ENCODE measurements at regions not wholly inside any gene's neighbourhood (a gene's known extent, or its start where the extent isn't known, plus 50 kb on each side); places are given as distances from the start of the nearest gene placed in this dataset.
"Not testable (repeated sequence)": the region's sequence is repeated elsewhere in the genome, so short reads cannot be mapped to it uniquely, and the experiment has no call there.

DNA sequence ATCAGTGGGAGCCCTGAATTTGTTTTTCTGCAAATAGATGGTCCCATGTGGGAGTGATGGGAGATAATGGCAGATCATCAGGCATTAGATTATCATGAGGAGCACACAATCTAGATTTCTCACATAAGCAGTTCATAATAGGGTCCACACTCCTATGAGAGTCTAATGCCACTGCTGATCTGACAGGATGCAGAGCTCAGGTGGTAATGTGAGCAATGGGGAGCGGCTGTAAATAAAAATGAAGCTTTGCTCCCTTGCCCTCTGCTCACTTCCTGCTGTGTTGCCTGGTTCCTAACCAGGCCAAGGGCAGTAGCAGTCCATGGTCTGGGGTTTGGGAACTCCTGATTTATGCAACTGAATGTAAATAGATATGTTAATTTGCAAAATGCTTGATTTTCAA is 538.6 kb downstream of the TRAM1L1 start:
- Mint-ChIP-seq H3K36me3 (ENCODE audit: low read depth) (no peaks in the 10 kb centered on the region), H3K4me3 (no peak overlapping the region), H3K27ac (no peak overlapping the region), H3K9me3 (peaks cover 3% of the 10 kb centered on the region), H3K27me3 (no peaks in the 10 kb centered on the region), H3K4me1 (ENCODE audit: low read depth) (no peaks in the 10 kb centered on the region)
- intact Hi-C loops (cut with micrococcal nuclease) = no loop called here
- POLR2A ChIA-PET = no interaction called here
- ATAC-seq (no peak), DNase-seq (no peak)
- TF ChIP-seq, protein P1, sequence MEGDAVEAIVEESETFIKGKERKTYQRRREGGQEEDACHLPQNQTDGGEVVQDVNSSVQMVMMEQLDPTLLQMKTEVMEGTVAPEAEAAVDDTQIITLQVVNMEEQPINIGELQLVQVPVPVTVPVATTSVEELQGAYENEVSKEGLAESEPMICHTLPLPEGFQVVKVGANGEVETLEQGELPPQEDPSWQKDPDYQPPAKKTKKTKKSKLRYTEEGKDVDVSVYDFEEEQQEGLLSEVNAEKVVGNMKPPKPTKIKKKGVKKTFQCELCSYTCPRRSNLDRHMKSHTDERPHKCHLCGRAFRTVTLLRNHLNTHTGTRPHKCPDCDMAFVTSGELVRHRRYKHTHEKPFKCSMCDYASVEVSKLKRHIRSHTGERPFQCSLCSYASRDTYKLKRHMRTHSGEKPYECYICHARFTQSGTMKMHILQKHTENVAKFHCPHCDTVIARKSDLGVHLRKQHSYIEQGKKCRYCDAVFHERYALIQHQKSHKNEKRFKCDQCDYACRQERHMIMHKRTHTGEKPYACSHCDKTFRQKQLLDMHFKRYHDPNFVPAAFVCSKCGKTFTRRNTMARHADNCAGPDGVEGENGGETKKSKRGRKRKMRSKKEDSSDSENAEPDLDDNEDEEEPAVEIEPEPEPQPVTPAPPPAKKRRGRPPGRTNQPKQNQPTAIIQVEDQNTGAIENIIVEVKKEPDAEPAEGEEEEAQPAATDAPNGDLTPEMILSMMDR (IDR thresholded peaks at IDR 0.05) = no peak
- CTCF ChIA-PET = no interaction called here

DNA sequence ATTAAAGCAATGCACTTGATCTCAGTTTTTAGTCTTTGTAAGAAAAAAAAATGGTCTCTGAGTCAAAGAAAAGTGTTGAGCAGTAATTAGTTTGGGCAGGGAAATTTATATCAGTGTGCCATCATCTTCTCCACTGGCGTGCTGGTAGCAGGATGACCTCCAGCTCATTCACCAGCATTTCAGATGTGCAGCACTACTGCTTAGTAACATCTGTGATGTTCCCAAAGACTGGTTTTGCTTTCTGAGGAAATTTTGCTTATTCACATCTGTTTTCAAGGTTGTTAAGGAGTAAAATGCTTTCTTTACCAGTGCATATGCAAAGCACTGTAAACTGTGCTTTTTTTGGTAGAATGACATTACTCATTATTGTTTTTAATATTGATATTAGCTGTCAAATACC is 540.4 kb downstream of the TRAM1L1 start:
- ChIA-PET CTCF (no interaction called here), POLR2A (no interaction called here)
- H3K27me3 Mint-ChIP-seq = no peaks in the 10 kb centered on the region
- no peak overlapping the region for H3K4me3 Mint-ChIP-seq
- intact Hi-C loops (cut with micrococcal nuclease) = no loop called here
- no peak overlapping the region for H3K27ac Mint-ChIP-seq
- H3K36me3 Mint-ChIP-seq (ENCODE audit: low read depth) = no peaks in the 10 kb centered on the region
- DNase-seq = no peak
- H3K4me1 Mint-ChIP-seq (ENCODE audit: low read depth) = no peaks in the 10 kb centered on the region
- H3K9me3 Mint-ChIP-seq = peaks cover 3% of the 10 kb centered on the region
- no peak for ATAC-seq
- TF ChIP-seq, protein P1 (IDR thresholded peaks at IDR 0.05) = no peak

DNA sequence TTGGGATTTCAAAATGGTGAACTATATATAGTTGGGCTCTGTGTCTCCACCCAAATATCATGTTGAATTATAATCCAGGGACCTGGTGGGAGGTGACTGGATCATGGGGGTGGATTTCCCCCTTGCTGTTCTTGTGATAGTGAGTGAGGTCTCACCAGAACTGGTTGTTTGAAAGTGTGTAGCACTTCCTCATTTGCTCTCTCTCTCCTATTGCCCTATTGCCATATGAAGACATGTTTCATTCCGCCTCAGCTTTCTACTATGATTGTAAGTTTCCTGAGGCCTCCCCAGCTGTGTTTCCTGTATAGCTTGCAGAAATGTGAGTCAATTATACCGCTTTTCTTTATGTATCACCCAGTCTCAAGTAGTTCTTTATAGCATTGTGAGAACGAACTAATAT is 545.6 kb downstream of the TRAM1L1 start:
- ChIA-PET POLR2A (no interaction called here), CTCF (no interaction called here)
- intact Hi-C loops (cut with micrococcal nuclease) = no loop called here
- ATAC-seq (no peak), DNase-seq (no peak)
- TF ChIP-seq, protein P1 (IDR thresholded peaks at IDR 0.05) = no peak
- H3K27me3 Mint-ChIP-seq = no peaks in the 10 kb centered on the region
- H3K36me3 Mint-ChIP-seq (ENCODE audit: low read depth) = no peaks in the 10 kb centered on the region
- H3K4me3 Mint-ChIP-seq = no peak overlapping the region
- H3K4me1 Mint-ChIP-seq (ENCODE audit: low read depth) = no peaks in the 10 kb centered on the region
- H3K9me3 Mint-ChIP-seq = peaks cover 1% of the 10 kb centered on the region
- H3K27ac Mint-ChIP-seq = no peak overlapping the region

DNA sequence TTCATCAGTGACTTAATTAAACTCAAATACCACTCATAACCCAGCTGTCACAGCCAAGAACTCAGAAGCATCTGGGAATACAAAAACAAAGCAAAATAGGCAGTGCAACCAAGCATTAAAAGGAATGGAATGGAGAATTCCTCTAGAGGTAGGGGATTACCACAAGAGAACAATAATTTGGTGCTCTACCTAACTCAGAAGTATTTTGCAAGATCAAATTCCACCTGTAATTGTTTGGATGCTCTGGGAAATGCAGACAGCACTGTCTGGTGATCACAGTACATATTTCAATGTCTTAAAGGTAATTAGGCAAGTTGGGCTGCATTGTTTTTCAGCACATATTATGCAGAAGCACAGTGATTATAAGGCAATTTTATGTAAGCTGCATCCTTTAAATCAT is 547.5 kb downstream of the TRAM1L1 start:
- DNase-seq (no peak), ATAC-seq (no peak)
- TF ChIP-seq, protein P1 (IDR thresholded peaks at IDR 0.05) = no peak
- POLR2A ChIA-PET = no interaction called here
- Mint-ChIP-seq H3K9me3 (no peaks in the 10 kb centered on the region), H3K36me3 (ENCODE audit: low read depth) (no peaks in the 10 kb centered on the region), H3K27me3 (no peaks in the 10 kb centered on the region), H3K4me3 (no peak overlapping the region), H3K4me1 (ENCODE audit: low read depth) (no peaks in the 10 kb centered on the region), H3K27ac (no peak overlapping the region)
- intact Hi-C loops (cut with micrococcal nuclease) = no loop called here
- CTCF ChIA-PET = no interaction called here

DNA sequence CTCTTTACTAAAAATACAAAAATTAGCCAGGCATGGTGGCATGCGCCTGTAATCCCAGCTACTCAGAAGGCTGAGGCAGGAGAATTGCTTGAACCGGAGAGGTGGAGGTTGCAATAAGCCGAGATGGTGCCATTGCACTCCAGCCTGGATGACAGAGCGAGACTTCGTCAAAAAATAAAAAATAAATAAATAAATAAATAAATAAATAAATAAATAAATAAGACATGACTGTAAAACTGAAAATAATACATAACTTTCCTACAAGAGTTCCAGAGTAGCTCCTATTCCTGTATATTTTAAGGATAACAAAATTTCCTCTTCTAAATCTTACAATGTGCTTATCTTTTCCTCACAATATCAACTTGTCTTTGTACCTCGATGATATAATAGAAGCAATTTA is 549.4 kb downstream of the TRAM1L1 start:
- not testable (repeated sequence) for H3K4me1 Mint-ChIP-seq (ENCODE audit: low read depth)

DNA sequence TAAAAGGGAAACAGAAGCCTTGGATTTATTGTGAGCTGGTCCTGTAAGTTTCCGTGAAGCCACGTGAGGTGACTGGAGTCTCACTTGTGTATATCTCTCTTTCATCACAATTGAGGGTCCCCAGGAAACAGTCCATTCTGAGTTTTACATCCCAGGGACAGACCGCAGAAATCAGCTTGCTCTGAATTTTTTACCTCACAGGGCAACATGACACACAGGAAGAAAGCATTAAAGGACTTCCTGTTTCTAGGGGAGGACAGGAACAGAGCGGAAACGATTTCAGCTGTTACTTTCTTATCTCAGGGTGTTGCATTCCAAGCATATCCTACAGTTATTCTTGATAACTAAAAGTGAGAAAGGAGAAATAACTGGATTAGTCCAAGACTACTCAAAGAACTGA is 553.5 kb downstream of the TRAM1L1 start:
- Mint-ChIP-seq H3K4me1 (ENCODE audit: low read depth) (no peaks in the 10 kb centered on the region), H3K36me3 (ENCODE audit: low read depth) (no peaks in the 10 kb centered on the region), H3K4me3 (no peak overlapping the region), H3K27me3 (no peaks in the 10 kb centered on the region), H3K27ac (no peak overlapping the region), H3K9me3 (peaks cover 6% of the 10 kb centered on the region)
- peak; percentile 1 for DNase-seq
- ATAC-seq = peak; percentile 24
- TF ChIP-seq, protein P1 (IDR thresholded peaks at IDR 0.05) = no peak
- POLR2A ChIA-PET = no interaction called here
- intact Hi-C loops (cut with micrococcal nuclease) = no loop called here
- CTCF ChIA-PET = no interaction called here

More for the DNA sequence above, 549.4 kb downstream of the TRAM1L1 start:
- intact Hi-C loops (cut with micrococcal nuclease); CTCF ChIA-PET; H3K4me3 Mint-ChIP-seq; H3K27me3 Mint-ChIP-seq; ATAC-seq; H3K36me3 Mint-ChIP-seq (ENCODE audit: low read depth); H3K27ac Mint-ChIP-seq; DNase-seq; H3K9me3 Mint-ChIP-seq; POLR2A ChIA-PET: not testable (repeated sequence)

Measured in activated CD8-positive, alpha-beta T cell treated with anti-CD3 and anti-CD28 coated beads for 36 hours (primary cell).